DOHH2 (cell line): ENCODE measurements at regions not wholly inside any gene's neighbourhood (a gene's known extent, or its start where the extent isn't known, plus 50 kb on each side); places are given as distances from the start of the nearest gene placed in this dataset.

Experiments
- EZH2phosphoT487 ChIP-seq: fragments of 200-600 bp; sonication (generic); IDR thresholded peaks from 2 replicates; pipeline ENCODE4 v1.6.1; 2017; ENCODE audit warnings: borderline replicate concordance, mild to moderate bottlenecking, antibody characterized with exemption, low read length, moderate library complexity, mixed read lengths
- TF ChIP-seq, protein P1 (sequence below): fragments of 200-600 bp; sonication (generic); IDR thresholded peaks from one replicate; pipeline ENCODE4 v1.5.1; 2014; ENCODE audit warnings: antibody characterized with exemption, mild to moderate bottlenecking, low read depth, low read length; ENCODE audit not compliant: poor library complexity, severe bottlenecking

DNA sequence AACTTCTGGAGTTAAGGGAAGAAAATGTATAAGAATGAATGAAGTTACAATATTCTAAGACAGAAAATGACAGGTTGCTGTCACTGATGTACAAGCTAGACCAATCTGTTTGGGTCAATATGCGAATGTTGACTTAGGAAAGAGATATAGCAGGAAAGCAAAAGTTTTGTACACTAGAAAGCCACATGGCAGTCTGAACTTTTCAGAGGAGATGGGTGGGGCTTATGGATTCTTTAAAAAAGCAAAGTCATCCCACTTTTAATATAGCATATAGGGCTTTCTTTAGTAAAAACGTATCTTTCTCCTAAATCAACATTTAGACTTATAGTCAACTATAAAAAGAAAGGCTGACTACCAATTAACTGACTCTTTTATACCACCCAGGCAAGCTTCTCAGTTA is 381.2 kb downstream of the PTPRC start:
- no peak for TF ChIP-seq EZH2phosphoT487
- TF ChIP-seq, protein P1, sequence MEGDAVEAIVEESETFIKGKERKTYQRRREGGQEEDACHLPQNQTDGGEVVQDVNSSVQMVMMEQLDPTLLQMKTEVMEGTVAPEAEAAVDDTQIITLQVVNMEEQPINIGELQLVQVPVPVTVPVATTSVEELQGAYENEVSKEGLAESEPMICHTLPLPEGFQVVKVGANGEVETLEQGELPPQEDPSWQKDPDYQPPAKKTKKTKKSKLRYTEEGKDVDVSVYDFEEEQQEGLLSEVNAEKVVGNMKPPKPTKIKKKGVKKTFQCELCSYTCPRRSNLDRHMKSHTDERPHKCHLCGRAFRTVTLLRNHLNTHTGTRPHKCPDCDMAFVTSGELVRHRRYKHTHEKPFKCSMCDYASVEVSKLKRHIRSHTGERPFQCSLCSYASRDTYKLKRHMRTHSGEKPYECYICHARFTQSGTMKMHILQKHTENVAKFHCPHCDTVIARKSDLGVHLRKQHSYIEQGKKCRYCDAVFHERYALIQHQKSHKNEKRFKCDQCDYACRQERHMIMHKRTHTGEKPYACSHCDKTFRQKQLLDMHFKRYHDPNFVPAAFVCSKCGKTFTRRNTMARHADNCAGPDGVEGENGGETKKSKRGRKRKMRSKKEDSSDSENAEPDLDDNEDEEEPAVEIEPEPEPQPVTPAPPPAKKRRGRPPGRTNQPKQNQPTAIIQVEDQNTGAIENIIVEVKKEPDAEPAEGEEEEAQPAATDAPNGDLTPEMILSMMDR, result no peak
